WERI-Rb-1 (cell line): ENCODE measurements at regions not wholly inside any gene's neighbourhood (a gene's known extent, or its start where the extent isn't known, plus 50 kb on each side); places are given as distances from the start of the nearest gene placed in this dataset.

ENCODE experiments used
- DNase-seq: peaks from one replicate; pipeline ENCODE4 v3.0.0-alpha.2; 2020
- H3K27ac ChIP-seq: fragments of 250-450 bp; sonication (Bioruptor Pico); 2 replicates; pipeline ENCODE4 v1.5.1; 2020; ENCODE audit warnings: mild to moderate bottlenecking, moderate library complexity
- H3K27me3 ChIP-seq: fragments of 250-450 bp; sonication (Bioruptor Pico); 2 replicates; pipeline ENCODE4 v1.5.1; 2021; ENCODE audit warnings: mild to moderate bottlenecking, low read depth, moderate library complexity; ENCODE audit not compliant: insufficient read depth, severe bottlenecking
- H3K36me3 ChIP-seq: fragments of 250-450 bp; sonication (Bioruptor Pico); 2 replicates; pipeline ENCODE4 v1.5.1; 2020; ENCODE audit warnings: mild to moderate bottlenecking, moderate library complexity
- H3K4me3 ChIP-seq: 2 replicates; pipeline ENCODE4 v1.5.1; 2011; ENCODE audit warnings: low read depth, mild to moderate bottlenecking, control low read depth, low read length
- H3K9me3 ChIP-seq: fragments of 250-450 bp; sonication (Bioruptor Pico); 2 replicates; pipeline ENCODE4 v1.5.1; 2021; ENCODE audit warnings: mild to moderate bottlenecking, moderate library complexity; ENCODE audit not compliant: severe bottlenecking
- TF ChIP-seq, protein P1 (sequence below): IDR thresholded peaks from 2 replicates; pipeline ENCODE4 v1.5.1; 2011; ENCODE audit warnings: low read depth, mild to moderate bottlenecking, control low read depth, inconsistent platforms, low read length

DNA sequence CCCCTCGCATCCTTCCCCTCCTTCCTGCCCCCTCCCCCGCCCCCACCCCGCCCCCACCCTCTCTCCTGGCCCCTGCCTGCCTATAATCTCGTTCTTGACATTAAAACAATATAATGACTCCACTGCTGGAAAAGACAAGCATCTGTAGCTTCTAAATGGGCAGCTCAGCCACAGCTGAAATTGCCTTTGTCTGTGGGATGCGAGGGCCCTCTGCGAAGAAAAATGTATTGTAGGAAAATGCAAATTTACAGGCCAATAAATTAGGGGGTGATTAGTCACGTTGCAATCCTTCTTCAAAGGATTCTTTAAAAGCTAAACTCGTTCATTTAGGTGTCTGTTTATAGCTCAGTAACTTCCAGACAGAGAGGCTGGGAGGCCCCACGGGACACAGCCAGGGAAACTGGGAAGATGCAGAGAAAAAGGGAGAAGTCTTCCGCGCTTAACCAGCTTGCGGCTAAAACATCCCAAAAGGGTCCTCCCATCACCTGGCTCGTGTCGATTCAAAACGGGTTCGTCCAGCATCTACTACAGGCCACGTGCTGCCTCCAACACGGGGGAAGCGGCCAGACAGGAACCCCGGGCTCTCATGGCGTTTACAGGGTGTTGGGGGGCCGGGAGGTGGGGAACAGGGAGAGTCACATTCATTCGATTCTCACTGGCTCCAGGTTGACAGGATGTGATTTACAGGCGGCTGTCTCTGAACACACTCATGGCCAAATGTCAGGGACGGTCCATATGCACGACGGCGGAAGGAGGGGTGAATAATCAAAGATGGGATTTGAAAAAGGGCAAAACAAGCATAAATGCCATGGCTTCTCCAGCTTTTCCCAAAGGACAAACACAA, 100.5 kb upstream of the ZBTB40 start:
- H3K27ac ChIP-seq = peak overlapping the region; percentile 54
- TF ChIP-seq, protein P1, sequence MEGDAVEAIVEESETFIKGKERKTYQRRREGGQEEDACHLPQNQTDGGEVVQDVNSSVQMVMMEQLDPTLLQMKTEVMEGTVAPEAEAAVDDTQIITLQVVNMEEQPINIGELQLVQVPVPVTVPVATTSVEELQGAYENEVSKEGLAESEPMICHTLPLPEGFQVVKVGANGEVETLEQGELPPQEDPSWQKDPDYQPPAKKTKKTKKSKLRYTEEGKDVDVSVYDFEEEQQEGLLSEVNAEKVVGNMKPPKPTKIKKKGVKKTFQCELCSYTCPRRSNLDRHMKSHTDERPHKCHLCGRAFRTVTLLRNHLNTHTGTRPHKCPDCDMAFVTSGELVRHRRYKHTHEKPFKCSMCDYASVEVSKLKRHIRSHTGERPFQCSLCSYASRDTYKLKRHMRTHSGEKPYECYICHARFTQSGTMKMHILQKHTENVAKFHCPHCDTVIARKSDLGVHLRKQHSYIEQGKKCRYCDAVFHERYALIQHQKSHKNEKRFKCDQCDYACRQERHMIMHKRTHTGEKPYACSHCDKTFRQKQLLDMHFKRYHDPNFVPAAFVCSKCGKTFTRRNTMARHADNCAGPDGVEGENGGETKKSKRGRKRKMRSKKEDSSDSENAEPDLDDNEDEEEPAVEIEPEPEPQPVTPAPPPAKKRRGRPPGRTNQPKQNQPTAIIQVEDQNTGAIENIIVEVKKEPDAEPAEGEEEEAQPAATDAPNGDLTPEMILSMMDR = no peak
- peak; percentile 17 for DNase-seq
- H3K27me3 ChIP-seq = no peaks in the 10 kb centered on the region
- no peaks in the 10 kb centered on the region for H3K9me3 ChIP-seq
- H3K36me3 ChIP-seq = no peaks in the 10 kb centered on the region
- H3K4me3 ChIP-seq = peak overlapping the region; percentile 43

GRCh38 chr1:22351768-22352080, 99.9 kb upstream of the ZBTB40 start:
- no peaks in the 10 kb centered on the region for H3K27me3 ChIP-seq
- H3K27ac ChIP-seq = peak overlapping the region; percentile 54
- no peaks in the 10 kb centered on the region for H3K9me3 ChIP-seq
- TF ChIP-seq, protein P1 = no peak
- H3K36me3 ChIP-seq = no peaks in the 10 kb centered on the region
- DNase-seq = peak; percentile 33
- peak overlapping the region; percentile 43 for H3K4me3 ChIP-seq

GRCh38 chr1:22352355-22352754, 99.3 kb upstream of the ZBTB40 start:
- no peak overlapping the region for H3K4me3 ChIP-seq
- H3K27me3 ChIP-seq = no peaks in the 10 kb centered on the region
- H3K36me3 ChIP-seq = no peaks in the 10 kb centered on the region
- DNase-seq = no peak
- H3K27ac ChIP-seq = no peak overlapping the region
- H3K9me3 ChIP-seq = no peaks in the 10 kb centered on the region
- TF ChIP-seq, protein P1 = no peak

DNA sequence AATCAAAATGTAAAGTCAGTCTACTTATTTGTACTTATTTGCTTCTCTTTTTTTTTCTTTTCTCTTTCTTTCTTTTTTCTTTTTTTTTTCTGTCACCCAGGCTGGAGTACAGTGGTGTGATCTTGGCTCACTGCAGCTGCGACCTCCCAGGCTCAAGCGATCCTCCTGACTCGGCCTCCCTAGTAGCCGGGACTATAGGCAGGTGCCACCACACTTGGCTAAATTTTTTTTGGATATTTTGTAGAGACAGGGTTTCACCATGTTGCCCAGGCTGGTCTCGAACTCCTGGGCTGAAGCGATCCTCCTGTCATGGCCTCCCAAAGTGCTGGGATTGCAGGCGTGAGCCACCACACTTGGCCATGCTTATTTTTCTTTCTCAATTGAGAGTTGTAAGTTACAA, 98.8 kb upstream of the ZBTB40 start:
- no peaks in the 10 kb centered on the region for H3K36me3 ChIP-seq
- no peaks in the 10 kb centered on the region for H3K9me3 ChIP-seq
- TF ChIP-seq, protein P1 = no peak
- DNase-seq = no peak
- H3K27me3 ChIP-seq = no peaks in the 10 kb centered on the region
- H3K27ac ChIP-seq = no peak overlapping the region
- H3K4me3 ChIP-seq = no peak overlapping the region

GRCh38 chr1:22359427-22359826, 92.2 kb upstream of the ZBTB40 start:
- H3K9me3 ChIP-seq = no peaks in the 10 kb centered on the region
- H3K36me3 ChIP-seq = no peaks in the 10 kb centered on the region
- H3K27ac ChIP-seq = no peak overlapping the region
- DNase-seq = no peak
- TF ChIP-seq, protein P1 = no peak
- no peaks in the 10 kb centered on the region for H3K27me3 ChIP-seq
- no peak overlapping the region for H3K4me3 ChIP-seq
